Panc1 (cell line): ENCODE measurements at regions not wholly inside any gene's neighbourhood (a gene's known extent, or its start where the extent isn't known, plus 50 kb on each side); places are given as distances from the start of the nearest gene placed in this dataset.
A peak's percentile ranks its signal among the peaks of the same experiment; 100 is the strongest.

Source experiments
- ATAC-seq: fragments of 200-7000 bp; cut with Tn5 transposase; 2 replicates; pipeline ENCODE4 v1.9.1; 2020; ENCODE audit warnings: mild to moderate bottlenecking, moderate library complexity
- BruUV-seq: library from RNA; stranded (reverse); fragments of 400-500 nt; replicated peaks from 2 replicates; lab custom pipeline; 2021; lab: Mats Ljungman, UMichigan
- CTCF ChIA-PET: fragments of 300-600 bp; sonication (Branson Sonifier 250); formaldehyde crosslinking; loops from one replicate; lab custom pipeline; 2022; ENCODE audit warnings: antibody characterized with exemption; lab: Charles Lee
- POLR2A ChIA-PET: fragments of 300-600 bp; sonication (Branson Sonifier 250); formaldehyde crosslinking; loops from one replicate; lab custom pipeline; 2022; ENCODE audit warnings: antibody characterized with exemption; lab: Charles Lee
- DNase-seq: peaks from one replicate; pipeline ENCODE4 v3.0.0-alpha.2; 2010; ENCODE audit warnings: low read depth, low spot score
- H3K27ac ChIP-seq: 2 replicates; pipeline ENCODE4 v1.5.1; 2011; ENCODE audit warnings: mild to moderate bottlenecking, low read length, inconsistent platforms
- H3K27me3 ChIP-seq: fragments of 200-500 bp; sonication (Bioruptor generic); 2 replicates; pipeline ENCODE4 v1.6.0; 2014; ENCODE audit warnings: low read length, inconsistent platforms; ENCODE audit not compliant: control insufficient read depth, insufficient read depth
- H3K36me3 ChIP-seq: fragments of 200-500 bp; sonication (Bioruptor generic); 2 replicates; pipeline ENCODE4 v1.5.1; 2014; ENCODE audit warnings: inconsistent platforms, mild to moderate bottlenecking, low read length, moderate library complexity; ENCODE audit not compliant: control insufficient read depth, insufficient read depth
- H3K4me1 ChIP-seq: 2 replicates; pipeline ENCODE4 v1.5.1; 2011; ENCODE audit warnings: inconsistent platforms, mild to moderate bottlenecking, low read length, moderate library complexity; ENCODE audit not compliant: control insufficient read depth, insufficient read depth
- H3K4me3 ChIP-seq, 2 experiments: 2 replicates each; pipeline ENCODE4 v1.5.1; 2011 to 2012; ENCODE audit warnings: low read depth in 2 of 2, low read length in 2 of 2, mild to moderate bottlenecking in 2 of 2, inconsistent platforms in 1 of 2, moderate library complexity in 1 of 2
- H3K9me3 ChIP-seq: fragments of 200-500 bp; sonication (Bioruptor generic); 2 replicates; pipeline ENCODE4 v1.5.1; 2014; ENCODE audit warnings: low read depth, mild to moderate bottlenecking, inconsistent platforms, low read length, moderate library complexity; ENCODE audit not compliant: control insufficient read depth, insufficient read depth
- POLR2AphosphoS5 ChIP-seq: IDR thresholded peaks from 2 replicates; pipeline ENCODE4 v1.6.1; 2012; ENCODE audit warnings: mild to moderate bottlenecking, low read depth, low read length, moderate library complexity
- SIN3A ChIP-seq: IDR thresholded peaks from 2 replicates; pipeline ENCODE4 v1.6.1; 2012; ENCODE audit warnings: low read depth, mild to moderate bottlenecking, low read length, moderate library complexity, borderline replicate concordance; ENCODE audit not compliant: insufficient read depth
- TCF7L2 ChIP-seq: IDR thresholded peaks from 2 replicates; pipeline ENCODE4 v1.6.1; 2011; ENCODE audit warnings: mild to moderate bottlenecking, low read depth, low read length, inconsistent platforms
- in situ Hi-C: cut with HindIII; loops from 2 replicates; pipeline ENCODE4 v1.10.0; 2016; ENCODE audit warnings: low sequenced_read_pairs, low pct_unique_long_range_greater_than_20kb
- intact Hi-C: fragments of 100-400 bp; cut with micrococcal nuclease; formaldehyde crosslinking; loops from one replicate; pipeline ENCODE4 v1.10.0; 2022; ENCODE audit not compliant: unreplicated experiment
- TF ChIP-seq, protein P1 (sequence below): fragments of 450-650 bp; IDR thresholded peaks from 2 replicates; pipeline ENCODE4 v1.5.1; 2017; ENCODE audit warnings: mild to moderate bottlenecking
- TF ChIP-seq, protein P2 (sequence below), 2 experiments: IDR thresholded peaks; 2 replicates each; pipeline ENCODE4 v1.6.1; 2011 to 2012; ENCODE audit warnings: low read depth in 2 of 2, control low read depth in 1 of 2, low read length in 1 of 2, mild to moderate bottlenecking in 1 of 2, moderate library complexity in 1 of 2; ENCODE audit not compliant: insufficient read depth in 1 of 2

DNA sequence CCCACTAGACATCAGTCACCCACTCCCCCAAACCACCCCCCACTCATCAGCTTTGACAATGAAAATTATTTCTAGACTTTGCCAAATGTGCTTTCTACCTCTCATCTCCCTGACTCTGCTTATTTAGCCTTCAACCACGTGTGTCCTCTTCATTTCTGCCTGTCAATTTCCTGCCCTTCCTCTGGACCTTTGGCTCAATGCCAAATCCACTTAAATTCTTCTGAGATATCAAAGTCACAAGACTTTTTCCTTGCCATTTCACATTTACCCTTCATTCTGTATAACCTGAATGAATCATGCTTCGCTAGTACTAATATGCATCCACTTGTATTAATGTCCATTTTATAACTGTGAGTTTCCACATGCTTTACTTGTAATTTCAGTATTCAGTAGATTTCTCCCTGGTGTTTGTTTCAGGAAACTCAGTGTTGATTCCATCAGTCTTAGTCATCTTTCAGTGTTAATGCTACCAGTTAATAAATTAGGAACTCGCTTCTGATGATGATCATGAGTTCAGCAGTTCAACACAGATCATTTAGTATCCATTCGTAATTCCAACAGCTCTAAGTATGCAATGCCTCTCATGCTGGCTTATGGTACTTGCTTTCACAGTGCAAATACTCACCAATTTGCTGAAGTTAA, 128.2 kb upstream of the OSTN start:
- ChIA-PET POLR2A (no interaction called here), CTCF (no interaction called here)
- Histone ChIP-seq H3K4me1 (0 out of 2 replicates have a peak, but pooled peaks cover 3% of the 10 kb centered on the region), H3K27me3 (no peaks in the 10 kb centered on the region), H3K4me3 (no peak overlapping the region), H3K36me3 (no peaks in the 10 kb centered on the region), H3K27ac (no peak overlapping the region), H3K9me3 (no peaks in the 10 kb centered on the region)
- no peak for DNase-seq
- TF ChIP-seq, protein P1, sequence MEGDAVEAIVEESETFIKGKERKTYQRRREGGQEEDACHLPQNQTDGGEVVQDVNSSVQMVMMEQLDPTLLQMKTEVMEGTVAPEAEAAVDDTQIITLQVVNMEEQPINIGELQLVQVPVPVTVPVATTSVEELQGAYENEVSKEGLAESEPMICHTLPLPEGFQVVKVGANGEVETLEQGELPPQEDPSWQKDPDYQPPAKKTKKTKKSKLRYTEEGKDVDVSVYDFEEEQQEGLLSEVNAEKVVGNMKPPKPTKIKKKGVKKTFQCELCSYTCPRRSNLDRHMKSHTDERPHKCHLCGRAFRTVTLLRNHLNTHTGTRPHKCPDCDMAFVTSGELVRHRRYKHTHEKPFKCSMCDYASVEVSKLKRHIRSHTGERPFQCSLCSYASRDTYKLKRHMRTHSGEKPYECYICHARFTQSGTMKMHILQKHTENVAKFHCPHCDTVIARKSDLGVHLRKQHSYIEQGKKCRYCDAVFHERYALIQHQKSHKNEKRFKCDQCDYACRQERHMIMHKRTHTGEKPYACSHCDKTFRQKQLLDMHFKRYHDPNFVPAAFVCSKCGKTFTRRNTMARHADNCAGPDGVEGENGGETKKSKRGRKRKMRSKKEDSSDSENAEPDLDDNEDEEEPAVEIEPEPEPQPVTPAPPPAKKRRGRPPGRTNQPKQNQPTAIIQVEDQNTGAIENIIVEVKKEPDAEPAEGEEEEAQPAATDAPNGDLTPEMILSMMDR: no peak
- TF ChIP-seq, protein P2, sequence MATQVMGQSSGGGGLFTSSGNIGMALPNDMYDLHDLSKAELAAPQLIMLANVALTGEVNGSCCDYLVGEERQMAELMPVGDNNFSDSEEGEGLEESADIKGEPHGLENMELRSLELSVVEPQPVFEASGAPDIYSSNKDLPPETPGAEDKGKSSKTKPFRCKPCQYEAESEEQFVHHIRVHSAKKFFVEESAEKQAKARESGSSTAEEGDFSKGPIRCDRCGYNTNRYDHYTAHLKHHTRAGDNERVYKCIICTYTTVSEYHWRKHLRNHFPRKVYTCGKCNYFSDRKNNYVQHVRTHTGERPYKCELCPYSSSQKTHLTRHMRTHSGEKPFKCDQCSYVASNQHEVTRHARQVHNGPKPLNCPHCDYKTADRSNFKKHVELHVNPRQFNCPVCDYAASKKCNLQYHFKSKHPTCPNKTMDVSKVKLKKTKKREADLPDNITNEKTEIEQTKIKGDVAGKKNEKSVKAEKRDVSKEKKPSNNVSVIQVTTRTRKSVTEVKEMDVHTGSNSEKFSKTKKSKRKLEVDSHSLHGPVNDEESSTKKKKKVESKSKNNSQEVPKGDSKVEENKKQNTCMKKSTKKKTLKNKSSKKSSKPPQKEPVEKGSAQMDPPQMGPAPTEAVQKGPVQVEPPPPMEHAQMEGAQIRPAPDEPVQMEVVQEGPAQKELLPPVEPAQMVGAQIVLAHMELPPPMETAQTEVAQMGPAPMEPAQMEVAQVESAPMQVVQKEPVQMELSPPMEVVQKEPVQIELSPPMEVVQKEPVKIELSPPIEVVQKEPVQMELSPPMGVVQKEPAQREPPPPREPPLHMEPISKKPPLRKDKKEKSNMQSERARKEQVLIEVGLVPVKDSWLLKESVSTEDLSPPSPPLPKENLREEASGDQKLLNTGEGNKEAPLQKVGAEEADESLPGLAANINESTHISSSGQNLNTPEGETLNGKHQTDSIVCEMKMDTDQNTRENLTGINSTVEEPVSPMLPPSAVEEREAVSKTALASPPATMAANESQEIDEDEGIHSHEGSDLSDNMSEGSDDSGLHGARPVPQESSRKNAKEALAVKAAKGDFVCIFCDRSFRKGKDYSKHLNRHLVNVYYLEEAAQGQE (IDR thresholded peaks at IDR 0.05; ENCODE audit: insufficient read depth in 1 of 2, low read depth in 2 of 2, low read length in 1 of 2): no peak
- TF ChIP-seq TCF7L2: no peak
- TF ChIP-seq SIN3A: no peak
- no peak for ATAC-seq
- in situ Hi-C loops: no loop called here
- intact Hi-C loops: no loop called here
- BruUV-seq: no TSS peak

DNA sequence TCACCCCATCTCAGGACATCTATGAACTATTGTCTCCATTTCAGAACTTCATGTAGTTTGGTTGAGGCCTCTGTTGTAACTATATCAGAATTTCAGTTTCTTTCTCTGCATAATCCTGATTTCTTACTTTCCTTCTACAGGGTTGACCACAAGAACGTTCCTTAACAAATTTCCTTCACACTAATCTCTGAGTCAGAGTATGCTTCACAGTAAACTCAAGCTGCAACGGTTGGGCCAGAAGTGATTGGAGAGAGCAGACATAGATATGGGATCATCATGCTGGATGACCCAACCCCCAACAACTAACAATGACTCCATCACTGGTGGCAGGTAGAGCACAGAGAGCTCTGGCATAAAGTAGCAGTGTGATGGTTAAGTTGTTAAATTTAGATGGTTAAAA, 128.8 kb upstream of the OSTN start:
- ATAC-seq: 0 out of 2 replicates have a peak, but pooled peaks have one; percentile 65
- H3K27me3 ChIP-seq: no peaks in the 10 kb centered on the region
- no peak overlapping the region for H3K27ac ChIP-seq
- ChIA-PET CTCF (no interaction called here), POLR2A (no interaction called here)
- DNase-seq: no peak
- peaks cover 4% of the 10 kb centered on the region; the same call in 1 of the 2 replicates for H3K9me3 ChIP-seq
- no peaks in the 10 kb centered on the region for H3K36me3 ChIP-seq
- BruUV-seq: no TSS peak
- intact Hi-C loops: no loop called here
- no peak overlapping the region for H3K4me3 ChIP-seq
- H3K4me1 ChIP-seq: 0 out of 2 replicates have a peak, but pooled peaks cover 3% of the 10 kb centered on the region
- TF ChIP-seq POLR2AphosphoS5: no peak
- no peak for TF ChIP-seq TCF7L2
- TF ChIP-seq, protein P1: no peak
- TF ChIP-seq, protein P2 (IDR thresholded peaks at IDR 0.05; ENCODE audit: insufficient read depth in 1 of 2, low read depth in 2 of 2, low read length in 1 of 2): no peak
- TF ChIP-seq SIN3A: no peak
- in situ Hi-C loops: no loop called here
